B cell (primary cell): ENCODE measurements at regions not wholly inside any gene's neighbourhood (a gene's known extent, or its start where the extent isn't known, plus 50 kb on each side); places are given as distances from the start of the nearest gene placed in this dataset.

Experiments used
- ATAC-seq: fragments of 200-7000 bp; cut with Tn5 transposase; one replicate; pipeline ENCODE4 v1.10.0; 2021; ENCODE audit warnings: low read depth, mild to moderate bottlenecking, moderate number of reproducible peaks, moderate library complexity
- CTCF ChIA-PET: fragments of 350-600 bp; sonication (Branson Sonifier 250); formaldehyde crosslinking; loops from one replicate; lab custom pipeline; 2021; ENCODE audit warnings: antibody characterized with exemption, inconsistent platforms; lab: Charles Lee
- POLR2A ChIA-PET: fragments of 350-600 bp; sonication (Branson Sonifier 250); formaldehyde crosslinking; loops from one replicate; lab custom pipeline; 2021; ENCODE audit warnings: antibody characterized with exemption; lab: Charles Lee
- DNase-seq: peaks from one replicate; pipeline ENCODE4 v3.0.0; 2013
- H2AFZ ChIP-seq: 2 replicates; pipeline ENCODE4 v1.6.1; 2012; ENCODE audit warnings: mild to moderate bottlenecking, low read depth, low read length; ENCODE audit not compliant: insufficient read depth, poor library complexity, severe bottlenecking
- H3K27ac ChIP-seq, 2 donors: 1 replicate in 1 of 2; 2 replicates in 1 of 2; pipeline ENCODE4 v1.5.1; 2012 to 2013; ENCODE audit warnings: low read length in 2 of 2, mild to moderate bottlenecking in 2 of 2, moderate library complexity in 1 of 2
- H3K27me3 ChIP-seq, 4 experiments: fragments of 200-600 bp in 1 of 4; sonication (generic) in 1 of 4; replicated peaks in 1 of 4; 1 replicate in 2 of 4; 2 replicates in 2 of 4; pipeline versions ENCODE4 v1.6.1 to v1.7.0; 2013 to 2016; ENCODE audit warnings: low read length in 3 of 4, mild to moderate bottlenecking in 2 of 4, mixed read lengths in 1 of 4, moderate library complexity in 1 of 4; ENCODE audit not compliant: insufficient read depth in 4 of 4, control insufficient read depth in 3 of 4; ENCODE audit errors: control extremely low read depth in 1 of 4
- H3K36me3 ChIP-seq, 2 experiments: replicated peaks in 1 of 2; 1 replicate in 1 of 2; 2 replicates in 1 of 2; pipeline versions ENCODE4 v1.6.1 to v1.7.1; 2013; ENCODE audit warnings: low read length in 1 of 2; ENCODE audit not compliant: insufficient read depth in 2 of 2, control insufficient read depth in 1 of 2; ENCODE audit errors: control extremely low read depth in 1 of 2, extremely low read depth in 1 of 2
- H3K4me1 ChIP-seq, 2 donors: fragments of 200-600 bp in 1 of 2; sonication (generic) in 1 of 2; 1 replicate in 1 of 2; 2 replicates in 1 of 2; pipeline versions ENCODE4 v1.5.1 to v1.6.1; 2013 to 2017; ENCODE audit warnings: low read length in 2 of 2; ENCODE audit not compliant: control insufficient read depth in 2 of 2, insufficient read depth in 2 of 2
- H3K4me2 ChIP-seq: replicated peaks from 2 replicates; pipeline ENCODE3; 2012; ENCODE audit warnings: mild to moderate bottlenecking, low read depth, low read length; ENCODE audit not compliant: poor library complexity, severe bottlenecking
- H3K4me3 ChIP-seq, 5 experiments: fragments of 200-600 bp in 1 of 5; sonication (generic) in 1 of 5; 1 replicate in 3 of 5; 2 replicates in 2 of 5; pipeline versions ENCODE4 v1.5.1 to v1.7.0; 2011 to 2016; ENCODE audit warnings: low read length in 4 of 5, mild to moderate bottlenecking in 4 of 5, low read depth in 2 of 5, control low read depth in 1 of 5, moderate library complexity in 1 of 5; ENCODE audit not compliant: insufficient read depth in 1 of 5; ENCODE audit errors: control extremely low read depth in 1 of 5, extremely low read depth in 1 of 5
- H3K79me2 ChIP-seq: fragments of 200-600 bp; sonication (generic); one replicate; pipeline ENCODE4 v1.6.0; 2016; ENCODE audit warnings: low read length; ENCODE audit not compliant: control insufficient read depth, insufficient read depth
- H3K9ac ChIP-seq: fragments of 200-600 bp; sonication (generic); 2 replicates; pipeline ENCODE4 v1.6.1; 2017; ENCODE audit warnings: mild to moderate bottlenecking, low read length, moderate library complexity
- H3K9me3 ChIP-seq, 3 donors: one replicate each; pipeline versions ENCODE4 v1.6.1 to v1.7.1; 2013; ENCODE audit warnings: low read length in 2 of 3; ENCODE audit not compliant: control insufficient read depth in 2 of 3, insufficient read depth in 1 of 3; ENCODE audit errors: control extremely low read depth in 1 of 3
- H4K20me1 ChIP-seq: 2 replicates; pipeline ENCODE4 v1.6.0; 2012; ENCODE audit warnings: mild to moderate bottlenecking, low read length; ENCODE audit not compliant: insufficient read depth, control insufficient read depth, poor library complexity, severe bottlenecking
- H3K27ac Mint-ChIP-seq: one replicate; pipeline ENCODE4 v1.8.0; 2021; ENCODE audit warnings: mixed read lengths
- H3K27me3 Mint-ChIP-seq: one replicate; pipeline ENCODE4 v1.8.0; 2021; ENCODE audit warnings: mixed read lengths
- H3K4me1 Mint-ChIP-seq: one replicate; pipeline ENCODE4 v1.8.0; 2021; ENCODE audit warnings: mixed read lengths
- H3K4me3 Mint-ChIP-seq: one replicate; pipeline ENCODE4 v1.8.0; 2021; ENCODE audit warnings: mixed read lengths
- H3K9me3 Mint-ChIP-seq: one replicate; pipeline ENCODE4 v1.8.0; 2022; ENCODE audit warnings: mixed read lengths; ENCODE audit not compliant: insufficient read depth
- CTCF ChIP-seq: fragments of 200-600 bp; IDR thresholded peaks from one replicate; pipeline ENCODE4 v1.8.0; 2022; ENCODE audit warnings: antibody characterized with exemption, mild to moderate bottlenecking
- EZH2 ChIP-seq: IDR thresholded peaks from 2 replicates; pipeline ENCODE4 v1.6.1; 2012; ENCODE audit warnings: borderline replicate concordance, low read depth, mild to moderate bottlenecking, moderate library complexity, low read length; ENCODE audit not compliant: insufficient read depth, poor library complexity, severe bottlenecking
- WGBS: methylation state at CpG from one replicate; pipeline ENCODE4 v1.1.5; 2013; ENCODE audit warnings: missing lambda C conversion rate; ENCODE audit not compliant: insufficient coverage; 5-methylcytosine and 5-hydroxymethylcytosine counted together
- intact Hi-C: fragments of 100-400 bp; cut with micrococcal nuclease; formaldehyde crosslinking; loops from one replicate; pipeline ENCODE4 v1.10.0; 2022

GRCh38 chr11:106326087-106326486 lies 248.6 kb downstream of the AASDHPPT start:
- H3K27me3 ChIP-seq, result no peaks in the 10 kb centered on the region
- Mint-ChIP-seq H3K27ac (no peak overlapping the region), H3K4me1 (no peaks in the 10 kb centered on the region), H3K27me3 (no peaks in the 10 kb centered on the region), H3K9me3 (no peaks in the 10 kb centered on the region), H3K4me3 (no peak overlapping the region)
- WGBS, result no CpG with 5 or more reads among the region's 3 CpGs
- no peak overlapping the region for H3K27ac ChIP-seq
- H3K79me2 ChIP-seq, result no peaks in the 10 kb centered on the region
- CTCF ChIA-PET, result no interaction called here
- ATAC-seq, result no peak
- H3K36me3 ChIP-seq, result no peaks in the 10 kb centered on the region
- no peak overlapping the region for H3K9ac ChIP-seq
- no peak for DNase-seq
- H3K4me1 ChIP-seq, result no peaks in the 10 kb centered on the region
- no peak overlapping the region for H2AFZ ChIP-seq
- no peak overlapping the region for H3K4me3 ChIP-seq
- H3K9me3 ChIP-seq, result no peaks in the 10 kb centered on the region
- TF ChIP-seq CTCF (no peak), EZH2 (no peak)
- no peak overlapping the region for H3K4me2 ChIP-seq
- H4K20me1 ChIP-seq, result no peaks in the 10 kb centered on the region
- POLR2A ChIA-PET, result no interaction called here
- intact Hi-C loops, result no loop called here

- Histone ChIP-seq H3K4me1 (no peaks in the 10 kb centered on the region), H3K27me3 (no peaks in the 10 kb centered on the region), H3K4me2 (no peak overlapping the region), H2AFZ (no peak overlapping the region), H3K9ac (no peak overlapping the region), H3K9me3 (no peaks in the 10 kb centered on the region), H4K20me1 (no peaks in the 10 kb centered on the region), H3K36me3 (no peaks in the 10 kb centered on the region), H3K79me2 (no peaks in the 10 kb centered on the region), H3K27ac (no peak overlapping the region), H3K4me3 (no peak overlapping the region)
- no peaks in the 10 kb centered on the region for H3K27me3 Mint-ChIP-seq
- H3K27ac Mint-ChIP-seq, result no peak overlapping the region
- no peak for ATAC-seq
- no peak for DNase-seq
- TF ChIP-seq EZH2 (no peak), CTCF (no peak)
- ChIA-PET CTCF (no interaction called here), POLR2A (no interaction called here)
- H3K9me3 Mint-ChIP-seq, result peaks cover under 1% of the 10 kb centered on the region
- intact Hi-C loops, result no loop called here
- no peaks in the 10 kb centered on the region for H3K4me1 Mint-ChIP-seq
- no peak overlapping the region for H3K4me3 Mint-ChIP-seq
- WGBS, result 93% methylated on average over 1 of the region's 3 CpGs
Observed at GRCh38 chr11:106327134-106327533, 249.7 kb downstream of the AASDHPPT start.
